ENCODE measurements at regions not wholly inside any gene's neighbourhood (a gene's known extent, or its start where the extent isn't known, plus 50 kb on each side); places are given as distances from the start of the nearest gene placed in this dataset.
"Not testable (repeated sequence)": the region's sequence is repeated elsewhere in the genome, so short reads cannot be mapped to it uniquely, and the experiment has no call there.

DNA sequence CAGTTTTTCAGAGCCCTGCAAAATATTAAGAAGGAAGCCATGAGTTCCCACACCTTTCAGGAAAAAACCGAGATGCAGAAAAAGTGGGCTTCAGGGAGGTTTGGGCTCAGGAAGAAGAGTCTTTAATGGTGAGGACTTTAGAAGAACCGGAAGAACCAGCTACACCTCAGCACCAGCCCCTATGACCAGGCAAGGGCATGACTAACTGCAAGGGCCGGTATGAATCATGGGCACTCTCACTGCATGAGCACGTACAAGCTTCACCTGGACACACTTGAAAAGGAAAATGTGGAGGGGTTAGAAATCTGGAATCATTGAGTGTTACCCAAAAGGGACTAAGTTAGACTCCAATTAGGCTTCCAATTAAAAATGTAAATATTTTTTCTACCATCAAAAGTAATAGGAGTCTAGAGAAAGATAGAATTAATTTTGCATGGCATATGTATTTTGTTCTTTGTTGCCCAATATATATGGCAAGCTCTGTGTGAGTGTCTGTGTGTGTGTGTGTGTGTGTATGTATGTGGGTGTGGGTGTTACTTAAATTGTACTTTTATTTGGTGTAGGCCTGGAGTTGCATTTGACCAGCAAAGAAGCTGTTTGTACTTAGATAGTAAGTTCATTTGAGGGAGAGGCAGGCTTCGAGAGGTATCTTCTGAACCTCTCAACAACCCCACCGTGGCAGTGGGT is 66.5 kb upstream of the THUMPD2 start:
- peak overlapping the region in 3 of 21 experiments; percentile 40 to 52 (median 45) for H3K27ac ChIP-seq
- H3K4me3 ChIP-seq: no peak overlapping the region

- Histone ChIP-seq H3K4me3 (no peak overlapping the region), H3K27ac (no peak overlapping the region)
Observed at GRCh38 chr2:39839261-39839848, 60.3 kb upstream of the THUMPD2 start.

DNA sequence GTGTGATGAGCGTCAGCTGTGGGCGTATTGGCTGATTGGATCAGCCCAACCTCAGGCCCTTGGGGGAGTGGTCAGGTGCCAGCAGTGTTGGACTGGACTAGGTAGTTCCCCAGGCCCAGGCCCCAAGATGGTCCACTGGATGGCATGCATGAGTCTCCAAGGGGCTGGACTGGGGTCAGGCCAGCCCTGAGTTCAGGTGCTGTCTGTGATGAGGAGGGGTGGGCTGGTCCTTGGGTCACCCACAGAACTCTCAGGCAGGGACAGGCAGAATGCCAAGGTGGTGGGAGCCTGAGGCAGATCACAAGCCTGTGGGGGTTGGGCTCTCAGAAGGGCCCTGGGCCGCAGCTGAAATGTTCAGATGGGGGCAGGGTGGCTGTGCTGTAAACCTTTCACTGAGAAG is 59.5 kb upstream of the THUMPD2 start:
- Histone ChIP-seq H3K27ac (no peak overlapping the region), H3K4me3 (no peak overlapping the region)

GRCh38 chr2:39837856-39838453 is 58.9 kb upstream of the THUMPD2 start:
- Histone ChIP-seq H3K4me3 (no peak overlapping the region), H3K27ac (no peak overlapping the region)

- H3K27ac ChIP-seq: no peak overlapping the region
- H3K4me3 ChIP-seq: no peak overlapping the region
Observed at GRCh38 chr2:39836638-39837037, 57.6 kb upstream of the THUMPD2 start.

DNA sequence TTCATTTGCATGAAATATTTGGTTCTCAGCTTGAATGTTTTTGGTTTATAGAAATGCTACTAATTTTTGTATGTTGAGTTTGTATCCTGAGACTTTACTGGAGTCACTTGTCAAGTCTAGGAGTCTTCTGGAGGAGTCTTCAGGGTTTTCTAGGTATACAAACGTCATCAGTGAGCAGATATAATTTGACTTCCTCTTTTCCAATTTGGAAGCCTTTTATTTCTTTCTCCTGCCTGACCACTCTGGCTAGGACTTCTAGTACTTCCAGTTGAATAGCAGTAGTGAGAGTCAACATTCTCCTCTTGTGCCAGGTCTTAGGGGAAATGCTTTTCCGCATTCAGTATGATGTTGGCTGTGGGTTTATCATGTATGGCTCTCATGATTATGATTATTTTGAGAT is 55.4 kb upstream of the THUMPD2 start:
- Histone ChIP-seq H3K4me3 (no peak overlapping the region), H3K27ac (no peak overlapping the region)

- not testable (repeated sequence) for H3K4me3 ChIP-seq, H3K27ac ChIP-seq
Observed at GRCh38 chr2:39830610-39831009, 51.6 kb upstream of the THUMPD2 start.
